ENCODE measurements at regions not wholly inside any gene's neighbourhood (a gene's known extent, or its start where the extent isn't known, plus 50 kb on each side); places are given as distances from the start of the nearest gene placed in this dataset.

- ChIA-PET POLR2A (no interaction called here), CTCF (ENCODE audit: low intra/inter-chr PET ratio, low total read pairs) (no interaction called here)
- Histone ChIP-seq H3K9ac (ENCODE audit: insufficient read depth, low read depth, low read length) (no peak overlapping the region), H3K4me3 (replicated peaks in 1 of 3; ENCODE audit: insufficient read depth in 1 of 3, low read depth in 2 of 3, low read length in 3 of 3) (no peak overlapping the region), H3K27ac (ENCODE audit: extremely low read length, insufficient read depth, low read length) (no peak overlapping the region), H3K4me2 (ENCODE audit: low read depth, low read length) (no peak overlapping the region), H3K36me3 (replicated peaks in 1 of 2; ENCODE audit: control insufficient read depth in 1 of 2, insufficient read depth in 2 of 2, low read length in 2 of 2) (no peaks in the 10 kb centered on the region), H4K20me1 (ENCODE audit: insufficient read depth, low read length) (no peaks in the 10 kb centered on the region), H3K4me1 (ENCODE audit: insufficient read depth, low read length) (no peaks in the 10 kb centered on the region), H2AFZ (ENCODE audit: low read length) (no peak overlapping the region), H3K27me3 (ENCODE audit: control insufficient read depth in 1 of 2, insufficient read depth in 2 of 2, low read length in 2 of 2) (no peaks in the 10 kb centered on the region), H3K9me3 (ENCODE audit: low read length) (no peaks in the 10 kb centered on the region), H3K79me2 (ENCODE audit: insufficient read depth, low read length) (no peaks in the 10 kb centered on the region)
- 0% methylated on average over 3 of the region's 3 CpGs for WGBS (ENCODE audit: low lambda C conversion rate)
- no TSS peak for BruUV-seq (replicated peaks)
- intact Hi-C loops (cut with micrococcal nuclease; ENCODE audit: unreplicated experiment), result no loop called here
- TF ChIP-seq PRMT3 (CRISPR knock-in tag; IDR thresholded peaks at IDR 0.05; ENCODE audit: borderline replicate concordance, low read depth), result no peak
- no peak for TF ChIP-seq ZNF263 (CRISPR knock-in tag; IDR thresholded peaks at IDR 0.05)
- TF ChIP-seq GABPB1 (CRISPR knock-in tag; IDR thresholded peaks at IDR 0.05), result no peak
- no peak for TF ChIP-seq ZNF205 (CRISPR knock-in tag; IDR thresholded peaks at IDR 0.05)
- no peak for TF ChIP-seq NONO (IDR thresholded peaks at IDR 0.05)
- no peak for TF ChIP-seq NONO (CRISPR knock-in tag; conservative IDR thresholded peaks at IDR 0.05)
- TF ChIP-seq ZNF281 (CRISPR knock-in tag; IDR thresholded peaks at IDR 0.05; ENCODE audit: borderline replicate concordance), result no peak
- no peak for TF ChIP-seq ZNF510 (CRISPR knock-in tag; IDR thresholded peaks at IDR 0.05; ENCODE audit: low read depth)
- TF ChIP-seq HOMEZ (CRISPR knock-in tag; IDR thresholded peaks at IDR 0.05; ENCODE audit: low read depth), result no peak
- no peak for TF ChIP-seq JUNB (CRISPR knock-in tag; IDR thresholded peaks at IDR 0.05; ENCODE audit: borderline replicate concordance)
- DNase-seq (ENCODE audit: low spot score), result no peak
- no peak for FAIRE-seq
- no peak for ATAC-seq
- in situ Hi-C loops (cut with HindIII; ENCODE audit: extremely low pct_ligation_motif_present, low pct_unique_long_range_greater_than_20kb), result no loop called here
Measured at GRCh38 chr12:59131462-59131861, 211.2 kb upstream of the LRIG3 start.

Data from HepG2 (cell line).